SK-N-MC (cell line): ENCODE measurements at regions not wholly inside any gene's neighbourhood (a gene's known extent, or its start where the extent isn't known, plus 50 kb on each side); places are given as distances from the start of the nearest gene placed in this dataset.

Source experiments
- EZH2 ChIP-seq: fragments of 200-600 bp; sonication (generic); IDR thresholded peaks from one replicate; pipeline ENCODE4 v1.6.1; 2017; ENCODE audit warnings: antibody characterized with exemption
- POLR2AphosphoS5 ChIP-seq: IDR thresholded peaks from 2 replicates; pipeline ENCODE4 v1.6.1; 2012; ENCODE audit warnings: mild to moderate bottlenecking, low read depth, low read length, borderline replicate concordance

DNA sequence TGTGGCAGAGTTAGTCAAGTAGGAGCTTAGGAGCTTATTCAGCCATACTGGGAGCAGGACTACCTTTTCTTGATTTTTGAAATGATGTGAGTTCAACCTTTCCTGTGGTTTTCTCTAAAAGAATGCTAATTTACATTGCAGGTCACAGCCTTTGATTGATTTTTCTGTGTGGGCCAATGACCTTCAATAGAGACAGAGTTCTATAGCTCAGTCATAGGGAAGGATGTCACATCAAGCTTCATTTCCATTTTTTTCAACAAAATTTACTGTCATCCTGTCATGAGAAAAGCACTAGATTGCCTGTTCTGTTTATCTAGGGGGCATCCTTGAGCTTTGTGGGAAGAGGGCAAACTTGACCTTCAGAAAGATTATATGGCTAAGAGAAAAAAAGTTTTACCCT lies 448.7 kb downstream of the MID1IP1 start:
- no peak for TF ChIP-seq EZH2
- no peak for TF ChIP-seq POLR2AphosphoS5
